Effector memory CD4-positive, alpha-beta T cell (primary cell): ENCODE measurements at regions not wholly inside any gene's neighbourhood (a gene's known extent, or its start where the extent isn't known, plus 50 kb on each side); places are given as distances from the start of the nearest gene placed in this dataset.

Experiments
- DNase-seq, 3 donors: peaks; one replicate each; pipeline ENCODE4 v3.0.0-alpha.2; 2020
- H3K27ac ChIP-seq: 2 replicates; pipeline ENCODE4 v1.7.0; 2013; ENCODE audit warnings: mild to moderate bottlenecking, low read length, moderate library complexity; ENCODE audit not compliant: insufficient read depth, poor library complexity, severe bottlenecking
- H3K27me3 ChIP-seq: replicated peaks from 2 replicates; pipeline ENCODE4 v1.7.0; 2013; ENCODE audit warnings: mild to moderate bottlenecking, low read length; ENCODE audit not compliant: insufficient read depth, control insufficient read depth, poor library complexity, severe bottlenecking
- H3K36me3 ChIP-seq: 2 replicates; pipeline ENCODE4 v1.7.0; 2013; ENCODE audit warnings: mild to moderate bottlenecking, low read length, moderate library complexity; ENCODE audit not compliant: control insufficient read depth, insufficient read depth
- H3K4me1 ChIP-seq: 2 replicates; pipeline ENCODE4 v1.7.0; 2013; ENCODE audit warnings: low read length, mild to moderate bottlenecking; ENCODE audit not compliant: control insufficient read depth, insufficient read depth, poor library complexity, severe bottlenecking
- H3K4me3 ChIP-seq: 2 replicates; pipeline ENCODE4 v1.7.0; 2013; ENCODE audit warnings: low read length, low read depth, mild to moderate bottlenecking; ENCODE audit not compliant: insufficient read depth, poor library complexity, severe bottlenecking
- H3K9me3 ChIP-seq: 2 replicates; pipeline ENCODE4 v1.7.0; 2013; ENCODE audit warnings: mild to moderate bottlenecking, low read length, moderate library complexity; ENCODE audit not compliant: control insufficient read depth

DNA sequence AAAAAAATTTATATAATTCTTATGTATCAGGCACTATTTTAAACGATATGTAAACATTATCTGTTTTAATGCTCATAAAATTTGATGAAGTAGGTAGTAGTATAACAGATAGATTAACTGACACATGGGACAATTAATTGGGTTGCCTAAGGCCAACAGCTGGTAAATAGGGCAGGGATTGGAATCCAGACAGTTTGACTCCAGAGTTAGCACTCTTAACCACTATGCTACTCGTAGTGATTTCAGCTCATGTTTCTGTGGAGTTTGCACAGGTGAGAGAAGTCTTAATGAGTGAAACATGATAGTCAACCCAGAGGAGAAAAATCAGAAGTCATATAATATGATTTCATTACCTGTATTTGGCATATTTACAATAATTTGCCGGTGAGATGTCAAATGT is 126.0 kb upstream of the WDFY3 start:
- Histone ChIP-seq H3K27ac (no peak overlapping the region), H3K9me3 (no peaks in the 10 kb centered on the region), H3K36me3 (no peaks in the 10 kb centered on the region), H3K4me1 (no peaks in the 10 kb centered on the region), H3K4me3 (no peak overlapping the region), H3K27me3 (no peaks in the 10 kb centered on the region)
- no peak for DNase-seq

DNA sequence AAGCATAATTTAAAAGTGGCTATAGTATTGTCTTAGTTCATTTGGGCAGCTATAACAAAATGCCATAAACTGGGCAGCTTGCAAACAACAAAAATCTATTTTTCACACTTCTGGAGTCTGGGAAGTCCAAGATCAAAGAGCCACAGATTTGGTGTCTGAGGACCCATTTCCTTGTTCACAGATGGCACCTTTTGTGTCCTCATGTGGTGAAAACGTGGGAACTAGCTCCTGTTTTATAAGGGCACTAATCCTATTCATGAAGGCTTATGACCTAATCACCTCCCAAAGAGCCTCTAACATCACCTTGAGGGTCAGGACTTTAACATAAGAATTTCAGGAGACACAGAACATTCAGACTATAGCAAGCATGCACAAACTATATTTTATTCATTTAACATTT is 126.5 kb upstream of the WDFY3 start:
- no peaks in the 10 kb centered on the region for H3K36me3 ChIP-seq
- H3K9me3 ChIP-seq, result no peaks in the 10 kb centered on the region
- DNase-seq, result no peak
- no peaks in the 10 kb centered on the region for H3K27me3 ChIP-seq
- H3K27ac ChIP-seq, result no peak overlapping the region
- no peaks in the 10 kb centered on the region for H3K4me1 ChIP-seq
- no peak overlapping the region for H3K4me3 ChIP-seq

DNA sequence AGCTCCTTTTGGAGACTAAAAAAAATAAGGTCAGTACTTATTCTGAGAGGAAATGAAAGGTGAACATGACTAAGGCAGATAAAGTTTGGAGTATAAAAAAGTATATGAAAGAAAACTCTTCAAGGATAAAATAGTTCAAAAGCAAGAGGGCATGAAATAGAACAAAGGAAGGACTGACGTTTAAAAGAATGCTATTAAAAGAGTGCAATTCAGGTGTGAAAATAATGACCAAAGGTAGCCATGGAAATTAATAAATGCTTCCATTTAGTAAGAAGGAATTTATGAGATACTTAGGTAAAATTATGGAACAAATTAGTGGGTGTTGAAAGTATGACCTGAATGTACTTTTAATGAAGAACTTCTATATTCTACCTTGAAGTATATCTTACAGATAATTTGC is 128.2 kb upstream of the WDFY3 start:
- Histone ChIP-seq H3K36me3 (no peaks in the 10 kb centered on the region), H3K4me1 (no peaks in the 10 kb centered on the region), H3K9me3 (no peaks in the 10 kb centered on the region), H3K27ac (no peak overlapping the region), H3K4me3 (no peak overlapping the region), H3K27me3 (no peaks in the 10 kb centered on the region)
- DNase-seq, result no peak

DNA sequence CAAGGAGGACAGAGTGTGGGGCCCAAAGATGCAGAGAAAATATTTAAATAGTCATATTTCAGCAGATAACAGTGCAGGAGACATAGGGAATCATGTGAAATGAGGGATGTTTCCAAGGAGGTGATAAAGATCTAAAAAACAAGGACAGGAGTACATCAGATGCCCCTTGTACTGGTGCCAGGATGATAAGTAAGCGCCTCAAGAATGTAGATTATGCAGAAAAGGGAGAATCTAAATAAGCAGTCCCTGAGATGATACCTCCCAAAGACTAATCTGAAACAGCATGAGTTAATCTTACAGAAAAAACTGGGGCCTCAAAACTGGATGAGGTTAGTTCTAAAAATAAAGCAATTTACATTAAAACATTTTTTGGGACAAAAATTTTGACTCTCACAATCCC is 136.1 kb upstream of the WDFY3 start:
- H3K27ac ChIP-seq, result no peak overlapping the region
- no peaks in the 10 kb centered on the region for H3K4me1 ChIP-seq
- H3K36me3 ChIP-seq, result no peaks in the 10 kb centered on the region
- no peaks in the 10 kb centered on the region for H3K27me3 ChIP-seq
- H3K4me3 ChIP-seq, result no peak overlapping the region
- DNase-seq, result no peak
- H3K9me3 ChIP-seq, result no peaks in the 10 kb centered on the region

DNA sequence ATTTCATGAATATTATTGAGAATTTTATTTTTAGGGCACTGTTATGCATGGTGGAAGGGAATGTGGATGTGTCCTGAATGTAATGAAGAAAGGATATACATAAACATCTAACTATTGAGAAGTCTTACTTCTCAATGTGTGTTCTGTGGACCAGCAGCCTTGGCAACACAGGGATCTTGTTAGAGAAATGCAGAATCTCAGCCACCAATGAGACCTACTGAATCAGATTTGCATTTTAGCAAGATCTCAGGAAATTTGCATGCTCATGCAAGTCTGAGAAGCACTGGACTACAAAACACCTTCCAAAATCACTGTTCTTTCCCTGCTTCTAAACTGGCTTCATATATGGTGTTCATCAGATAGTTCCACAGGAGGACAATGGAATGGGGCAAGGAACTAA is 139.7 kb upstream of the WDFY3 start:
- no peak overlapping the region for H3K4me3 ChIP-seq
- no peak overlapping the region for H3K27ac ChIP-seq
- no peaks in the 10 kb centered on the region for H3K36me3 ChIP-seq
- H3K9me3 ChIP-seq, result no peaks in the 10 kb centered on the region
- no peak for DNase-seq
- no peaks in the 10 kb centered on the region for H3K4me1 ChIP-seq
- no peaks in the 10 kb centered on the region for H3K27me3 ChIP-seq

DNA sequence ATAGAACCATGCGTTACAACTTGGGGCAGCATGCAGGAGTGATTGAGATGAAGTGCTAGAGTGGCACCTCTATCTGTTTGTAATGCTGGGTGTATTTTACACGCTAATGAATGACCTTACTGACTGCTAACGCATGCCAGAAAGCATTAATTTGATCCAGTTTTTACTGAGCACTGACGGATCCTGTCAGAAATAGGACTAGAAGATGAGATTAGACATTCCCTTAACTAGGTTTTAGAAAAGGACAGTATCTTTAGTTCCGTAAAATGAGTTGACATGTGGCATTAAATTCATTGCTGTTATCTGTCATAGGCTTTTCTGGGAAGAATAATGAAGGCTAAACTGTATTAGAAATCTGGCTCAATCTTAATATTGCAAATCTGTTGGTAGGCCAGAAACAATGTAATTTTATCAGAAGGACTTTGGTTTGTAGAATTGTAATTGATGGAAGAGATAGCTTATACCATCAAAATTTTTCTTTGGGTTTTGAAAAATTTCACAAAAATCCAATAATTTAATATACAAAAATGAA is 140.4 kb upstream of the WDFY3 start:
- Histone ChIP-seq H3K4me1 (no peaks in the 10 kb centered on the region), H3K27me3 (no peaks in the 10 kb centered on the region), H3K36me3 (no peaks in the 10 kb centered on the region), H3K4me3 (no peak overlapping the region), H3K9me3 (no peaks in the 10 kb centered on the region), H3K27ac (no peak overlapping the region)
- DNase-seq, result no peak

DNA sequence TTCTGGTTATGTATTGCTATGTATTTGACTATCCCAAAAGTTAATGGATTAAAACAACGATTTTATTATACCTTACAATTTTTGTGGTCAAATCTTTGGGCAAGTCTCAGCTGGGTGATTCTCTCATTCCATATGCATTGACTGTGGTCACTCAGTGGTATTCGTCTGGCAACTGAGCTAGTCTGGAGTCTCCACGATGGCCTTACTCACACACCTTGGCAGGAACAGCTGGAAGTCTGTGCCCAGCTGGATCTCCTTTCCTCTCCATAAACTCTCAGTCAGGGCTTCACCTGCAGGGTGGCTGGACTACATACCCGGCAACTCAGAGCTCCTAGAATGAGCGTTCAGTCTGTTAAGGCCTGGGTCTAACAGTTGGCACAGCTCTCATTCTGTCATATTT is 141.1 kb upstream of the WDFY3 start:
- Histone ChIP-seq H3K36me3 (no peaks in the 10 kb centered on the region), H3K27me3 (no peaks in the 10 kb centered on the region), H3K9me3 (no peaks in the 10 kb centered on the region), H3K27ac (no peak overlapping the region), H3K4me3 (no peak overlapping the region), H3K4me1 (no peaks in the 10 kb centered on the region)
- no peak for DNase-seq

DNA sequence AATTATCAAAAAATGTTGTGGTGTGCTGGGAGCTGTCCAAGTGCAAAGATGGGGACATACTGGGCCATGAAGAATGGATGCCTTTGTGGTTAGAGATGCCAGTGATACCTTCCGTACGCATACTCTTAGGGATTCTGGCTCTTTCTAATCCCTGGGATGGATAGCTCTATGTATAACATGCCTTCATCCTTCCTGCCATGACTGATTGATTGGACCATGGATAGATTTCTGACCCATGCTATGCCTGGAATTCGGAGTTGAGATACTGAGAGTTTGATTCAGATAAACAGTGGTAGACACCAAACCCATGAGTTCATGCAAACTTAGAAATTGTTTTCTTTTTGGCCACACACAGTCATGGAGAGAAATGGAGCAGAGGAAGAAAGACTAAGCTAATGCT is 147.2 kb upstream of the WDFY3 start:
- DNase-seq, result no peak
- no peak overlapping the region for H3K27ac ChIP-seq
- H3K4me3 ChIP-seq, result no peak overlapping the region
- H3K27me3 ChIP-seq, result no peaks in the 10 kb centered on the region
- H3K4me1 ChIP-seq, result no peaks in the 10 kb centered on the region
- no peaks in the 10 kb centered on the region for H3K36me3 ChIP-seq
- no peaks in the 10 kb centered on the region for H3K9me3 ChIP-seq

DNA sequence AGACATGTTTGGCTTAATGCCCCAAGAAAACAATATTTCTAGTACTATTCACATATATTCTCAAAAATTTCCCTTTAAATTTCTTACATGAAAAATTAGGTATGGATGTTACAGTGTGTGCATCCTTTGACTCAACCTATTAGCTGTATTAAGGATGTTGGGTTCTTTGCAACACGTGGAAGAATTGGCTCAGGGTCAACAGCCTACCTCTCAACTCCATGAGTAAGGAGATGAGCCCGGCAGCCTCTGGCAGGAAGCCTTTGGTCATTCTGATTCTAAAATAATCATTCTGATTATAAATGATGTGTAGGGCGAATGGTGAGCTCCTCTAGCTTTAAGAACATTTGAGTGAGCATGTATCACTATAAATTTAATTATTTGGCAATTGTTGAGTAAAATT is 148.0 kb upstream of the WDFY3 start:
- Histone ChIP-seq H3K36me3 (no peaks in the 10 kb centered on the region), H3K27ac (no peak overlapping the region), H3K9me3 (no peaks in the 10 kb centered on the region), H3K27me3 (no peaks in the 10 kb centered on the region), H3K4me1 (no peaks in the 10 kb centered on the region), H3K4me3 (no peak overlapping the region)
- DNase-seq, result no peak

DNA sequence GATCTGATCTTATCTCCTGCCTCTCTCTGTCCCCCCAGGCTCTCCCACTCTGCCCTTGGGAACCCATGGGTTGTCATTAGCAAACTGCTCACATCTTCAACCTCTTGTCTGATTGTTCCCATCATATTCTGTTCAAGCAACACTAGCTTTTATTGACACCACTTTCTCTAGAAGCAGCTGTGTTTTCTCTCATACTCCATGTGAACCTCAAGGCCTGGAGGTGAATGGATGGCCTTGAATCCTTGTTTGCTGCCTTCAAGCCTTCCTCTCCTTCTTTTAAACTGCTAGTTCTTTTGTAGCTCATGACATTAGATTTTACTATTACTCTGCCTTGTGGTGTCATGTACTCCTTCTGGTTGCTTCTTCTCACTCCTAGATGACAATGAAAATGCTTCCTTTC is 149.5 kb upstream of the WDFY3 start:
- no peaks in the 10 kb centered on the region for H3K9me3 ChIP-seq
- no peaks in the 10 kb centered on the region for H3K36me3 ChIP-seq
- no peak for DNase-seq
- H3K4me1 ChIP-seq, result no peaks in the 10 kb centered on the region
- H3K27me3 ChIP-seq, result no peaks in the 10 kb centered on the region
- H3K4me3 ChIP-seq, result no peak overlapping the region
- H3K27ac ChIP-seq, result no peak overlapping the region

DNA sequence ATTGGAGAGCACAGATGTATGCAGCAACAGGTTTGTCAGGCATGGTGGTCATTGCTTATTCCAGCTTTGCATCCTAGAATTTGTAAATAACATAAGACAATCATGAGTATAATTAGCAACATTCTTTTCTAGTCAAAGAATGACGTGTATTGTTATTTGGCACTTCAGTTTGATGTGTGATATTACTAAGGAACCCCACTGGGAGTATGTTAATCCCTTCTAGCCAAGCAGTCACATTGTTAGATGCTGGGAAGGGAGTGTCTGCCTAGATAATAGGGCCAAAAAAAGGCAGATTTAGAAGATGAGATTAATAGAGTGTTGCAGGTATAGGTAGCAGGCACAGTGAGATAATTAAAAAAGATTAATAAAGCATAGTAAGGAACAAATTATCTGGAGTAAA is 159.2 kb upstream of the WDFY3 start:
- DNase-seq, result no peak
- H3K4me1 ChIP-seq, result no peaks in the 10 kb centered on the region
- no peaks in the 10 kb centered on the region for H3K36me3 ChIP-seq
- no peaks in the 10 kb centered on the region for H3K9me3 ChIP-seq
- H3K27ac ChIP-seq, result no peak overlapping the region
- no peak overlapping the region for H3K4me3 ChIP-seq
- no peaks in the 10 kb centered on the region for H3K27me3 ChIP-seq
